ENCODE measurements at regions not wholly inside any gene's neighbourhood (a gene's known extent, or its start where the extent isn't known, plus 50 kb on each side); places are given as distances from the start of the nearest gene placed in this dataset.

DNA sequence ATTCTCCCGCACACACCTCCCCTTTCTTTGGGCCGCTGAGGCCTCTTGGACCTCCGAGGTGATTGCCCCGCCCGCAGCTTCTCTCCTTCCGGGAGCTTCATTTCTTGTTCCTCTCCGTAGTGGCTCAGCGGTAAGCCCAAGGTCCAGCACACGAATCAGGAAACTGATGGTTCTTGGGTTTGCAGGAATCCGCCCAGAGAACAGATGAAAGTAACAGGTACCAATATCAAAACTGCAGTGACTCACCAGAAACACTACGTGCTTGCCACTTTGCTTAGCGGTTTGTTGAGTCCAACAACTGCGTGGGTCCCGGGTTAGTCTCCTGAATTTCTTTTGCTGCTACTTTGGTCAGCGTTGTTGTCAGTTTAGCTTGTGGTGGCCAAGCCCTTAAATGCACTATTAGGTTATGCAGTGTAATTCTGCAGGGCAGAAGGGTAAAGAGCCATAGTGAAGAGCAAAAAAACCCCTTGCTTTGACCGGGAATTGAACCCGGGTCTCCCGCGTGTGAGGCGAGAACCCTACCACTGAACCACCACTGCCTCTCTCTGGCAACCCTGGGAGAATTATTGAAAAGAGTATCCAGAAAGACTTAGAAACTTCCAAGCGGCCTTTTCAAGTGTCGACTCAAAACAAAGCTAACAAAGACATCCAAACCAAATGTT is 74.2 kb upstream of the FCGR1A start (continued):
- TF ChIP-seq, protein P1, sequence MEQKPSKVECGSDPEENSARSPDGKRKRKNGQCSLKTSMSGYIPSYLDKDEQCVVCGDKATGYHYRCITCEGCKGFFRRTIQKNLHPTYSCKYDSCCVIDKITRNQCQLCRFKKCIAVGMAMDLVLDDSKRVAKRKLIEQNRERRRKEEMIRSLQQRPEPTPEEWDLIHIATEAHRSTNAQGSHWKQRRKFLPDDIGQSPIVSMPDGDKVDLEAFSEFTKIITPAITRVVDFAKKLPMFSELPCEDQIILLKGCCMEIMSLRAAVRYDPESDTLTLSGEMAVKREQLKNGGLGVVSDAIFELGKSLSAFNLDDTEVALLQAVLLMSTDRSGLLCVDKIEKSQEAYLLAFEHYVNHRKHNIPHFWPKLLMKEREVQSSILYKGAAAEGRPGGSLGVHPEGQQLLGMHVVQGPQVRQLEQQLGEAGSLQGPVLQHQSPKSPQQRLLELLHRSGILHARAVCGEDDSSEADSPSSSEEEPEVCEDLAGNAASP (CRISPR knock-in tag; IDR thresholded peaks at IDR 0.05; ENCODE audit: borderline replicate concordance), result 0 out of 2 replicates have a peak, but pooled peaks have one; percentile 29
- TF ChIP-seq ZNF12 (CRISPR knock-in tag; IDR thresholded peaks at IDR 0.05) (0 out of 2 replicates have a peak, but pooled peaks have one; percentile 55), YEATS2 (CRISPR knock-in tag; IDR thresholded peaks at IDR 0.05; ENCODE audit: borderline replicate concordance) (peak; percentile 22; the same call in 1 of the 2 replicates), KLF16 (CRISPR knock-in tag; IDR thresholded peaks at IDR 0.05) (peak in 1 of 2 experiments; percentile 70; a peak in 1 of 4 replicates), ZNF629 (CRISPR knock-in tag; conservative IDR thresholded peaks at IDR 0.05) (0 out of 2 replicates have a peak, but pooled peaks have one; percentile 12), HOXA5 (CRISPR knock-in tag; IDR thresholded peaks at IDR 0.05) (peak; percentile 54; the same call in 1 of the 2 replicates), ZKSCAN8 (CRISPR knock-in tag; IDR thresholded peaks at IDR 0.05; ENCODE audit: borderline replicate concordance) (0 out of 2 replicates have a peak, but pooled peaks have one; percentile 24), ZNF766 (CRISPR knock-in tag; IDR thresholded peaks at IDR 0.05; ENCODE audit: borderline replicate concordance) (peak; percentile 44; the same call in 1 of the 2 replicates), GABPB1 (CRISPR knock-in tag; IDR thresholded peaks at IDR 0.05) (peak; percentile 21; the same call in 1 of the 2 replicates), FOXK2 (IDR thresholded peaks at IDR 0.05) (peak; percentile 11; the same call in 1 of the 2 replicates), ZNF788 (CRISPR knock-in tag; IDR thresholded peaks at IDR 0.05; ENCODE audit: borderline replicate concordance) (peak; percentile 20; the same call in 1 of the 2 replicates), SALL1 (CRISPR knock-in tag; IDR thresholded peaks at IDR 0.05) (peak; percentile 46), ZNF24 (IDR thresholded peaks at IDR 0.05) (peak; percentile 99), ZSCAN9 (CRISPR knock-in tag; IDR thresholded peaks at IDR 0.05; ENCODE audit: borderline replicate concordance) (0 out of 2 replicates have a peak, but pooled peaks have one; percentile 34), NR2F2 (IDR thresholded peaks at IDR 0.05; ENCODE audit: borderline replicate concordance, low read depth) (peak; percentile 26; the same call in 1 of the 2 replicates), ZNF33A (CRISPR knock-in tag; IDR thresholded peaks at IDR 0.05; ENCODE audit: borderline replicate concordance) (0 out of 2 replicates have a peak, but pooled peaks have one; percentile 32), KAT8 (CRISPR knock-in tag; IDR thresholded peaks at IDR 0.05) (peak; percentile 71; the same call in 1 of the 2 replicates), THAP11 (CRISPR knock-in tag; IDR thresholded peaks at IDR 0.05) (peak; percentile 43)
- TF ChIP-seq, protein P2, sequence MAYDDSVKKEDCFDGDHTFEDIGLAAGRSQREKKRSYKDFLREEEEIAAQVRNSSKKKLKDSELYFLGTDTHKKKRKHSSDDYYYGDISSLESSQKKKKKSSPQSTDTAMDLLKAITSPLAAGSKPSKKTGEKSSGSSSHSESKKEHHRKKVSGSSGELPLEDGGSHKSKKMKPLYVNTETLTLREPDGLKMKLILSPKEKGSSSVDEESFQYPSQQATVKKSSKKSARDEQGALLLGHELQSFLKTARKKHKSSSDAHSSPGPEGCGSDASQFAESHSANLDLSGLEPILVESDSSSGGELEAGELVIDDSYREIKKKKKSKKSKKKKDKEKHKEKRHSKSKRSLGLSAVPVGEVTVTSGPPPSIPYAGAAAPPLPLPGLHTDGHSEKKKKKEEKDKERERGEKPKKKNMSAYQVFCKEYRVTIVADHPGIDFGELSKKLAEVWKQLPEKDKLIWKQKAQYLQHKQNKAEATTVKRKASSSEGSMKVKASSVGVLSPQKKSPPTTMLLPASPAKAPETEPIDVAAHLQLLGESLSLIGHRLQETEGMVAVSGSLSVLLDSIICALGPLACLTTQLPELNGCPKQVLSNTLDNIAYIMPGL (CRISPR knock-in tag; IDR thresholded peaks at IDR 0.05; ENCODE audit: borderline replicate concordance in 1 of 2, low read depth in 1 of 2), result peak; percentile 92 to 95
- TF ChIP-seq, protein P3, sequence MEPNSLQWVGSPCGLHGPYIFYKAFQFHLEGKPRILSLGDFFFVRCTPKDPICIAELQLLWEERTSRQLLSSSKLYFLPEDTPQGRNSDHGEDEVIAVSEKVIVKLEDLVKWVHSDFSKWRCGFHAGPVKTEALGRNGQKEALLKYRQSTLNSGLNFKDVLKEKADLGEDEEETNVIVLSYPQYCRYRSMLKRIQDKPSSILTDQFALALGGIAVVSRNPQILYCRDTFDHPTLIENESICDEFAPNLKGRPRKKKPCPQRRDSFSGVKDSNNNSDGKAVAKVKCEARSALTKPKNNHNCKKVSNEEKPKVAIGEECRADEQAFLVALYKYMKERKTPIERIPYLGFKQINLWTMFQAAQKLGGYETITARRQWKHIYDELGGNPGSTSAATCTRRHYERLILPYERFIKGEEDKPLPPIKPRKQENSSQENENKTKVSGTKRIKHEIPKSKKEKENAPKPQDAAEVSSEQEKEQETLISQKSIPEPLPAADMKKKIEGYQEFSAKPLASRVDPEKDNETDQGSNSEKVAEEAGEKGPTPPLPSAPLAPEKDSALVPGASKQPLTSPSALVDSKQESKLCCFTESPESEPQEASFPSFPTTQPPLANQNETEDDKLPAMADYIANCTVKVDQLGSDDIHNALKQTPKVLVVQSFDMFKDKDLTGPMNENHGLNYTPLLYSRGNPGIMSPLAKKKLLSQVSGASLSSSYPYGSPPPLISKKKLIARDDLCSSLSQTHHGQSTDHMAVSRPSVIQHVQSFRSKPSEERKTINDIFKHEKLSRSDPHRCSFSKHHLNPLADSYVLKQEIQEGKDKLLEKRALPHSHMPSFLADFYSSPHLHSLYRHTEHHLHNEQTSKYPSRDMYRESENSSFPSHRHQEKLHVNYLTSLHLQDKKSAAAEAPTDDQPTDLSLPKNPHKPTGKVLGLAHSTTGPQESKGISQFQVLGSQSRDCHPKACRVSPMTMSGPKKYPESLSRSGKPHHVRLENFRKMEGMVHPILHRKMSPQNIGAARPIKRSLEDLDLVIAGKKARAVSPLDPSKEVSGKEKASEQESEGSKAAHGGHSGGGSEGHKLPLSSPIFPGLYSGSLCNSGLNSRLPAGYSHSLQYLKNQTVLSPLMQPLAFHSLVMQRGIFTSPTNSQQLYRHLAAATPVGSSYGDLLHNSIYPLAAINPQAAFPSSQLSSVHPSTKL (CRISPR knock-in tag; IDR thresholded peaks at IDR 0.05), result peak; percentile 53
- TF ChIP-seq, protein P4, sequence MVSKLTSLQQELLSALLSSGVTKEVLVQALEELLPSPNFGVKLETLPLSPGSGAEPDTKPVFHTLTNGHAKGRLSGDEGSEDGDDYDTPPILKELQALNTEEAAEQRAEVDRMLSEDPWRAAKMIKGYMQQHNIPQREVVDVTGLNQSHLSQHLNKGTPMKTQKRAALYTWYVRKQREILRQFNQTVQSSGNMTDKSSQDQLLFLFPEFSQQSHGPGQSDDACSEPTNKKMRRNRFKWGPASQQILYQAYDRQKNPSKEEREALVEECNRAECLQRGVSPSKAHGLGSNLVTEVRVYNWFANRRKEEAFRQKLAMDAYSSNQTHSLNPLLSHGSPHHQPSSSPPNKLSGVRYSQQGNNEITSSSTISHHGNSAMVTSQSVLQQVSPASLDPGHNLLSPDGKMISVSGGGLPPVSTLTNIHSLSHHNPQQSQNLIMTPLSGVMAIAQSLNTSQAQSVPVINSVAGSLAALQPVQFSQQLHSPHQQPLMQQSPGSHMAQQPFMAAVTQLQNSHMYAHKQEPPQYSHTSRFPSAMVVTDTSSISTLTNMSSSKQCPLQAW (CRISPR knock-in tag; IDR thresholded peaks at IDR 0.05), result 0 out of 2 replicates have a peak, but pooled peaks have one; percentile 27

Measured in HepG2 (cell line).